PC-3 (cell line): ENCODE measurements at regions not wholly inside any gene's neighbourhood (a gene's known extent, or its start where the extent isn't known, plus 50 kb on each side); places are given as distances from the start of the nearest gene placed in this dataset.

ENCODE experiments used
- ATAC-seq: fragments of 200-7000 bp; cut with Tn5 transposase; 2 replicates; pipeline ENCODE4 v1.9.1; 2020; ENCODE audit warnings: mild to moderate bottlenecking, moderate library complexity
- BruUV-seq: library from RNA; stranded (reverse); fragments of 400-500 nt; replicated peaks from 2 replicates; lab custom pipeline; 2021; lab: Mats Ljungman, UMichigan
- CTCF ChIA-PET: fragments of 300-600 bp; sonication (Branson Sonifier 250); formaldehyde crosslinking; loops from one replicate; lab custom pipeline; 2022; ENCODE audit warnings: antibody characterized with exemption; lab: Charles Lee
- POLR2A ChIA-PET: fragments of 300-600 bp; sonication (Branson Sonifier 250); formaldehyde crosslinking; loops from one replicate; lab custom pipeline; 2022; ENCODE audit warnings: antibody characterized with exemption; ENCODE audit not compliant: unreplicated experiment; lab: Charles Lee
- DNase-seq: peaks from one replicate; pipeline ENCODE4 v3.0.0-alpha.2; 2015
- H2AFZ ChIP-seq: fragments of 300-600 bp; sonication (generic); 2 replicates; pipeline ENCODE4 v1.6.0; 2016; ENCODE audit warnings: antibody characterized with exemption, low read length
- H3F3A ChIP-seq: fragments of 300-600 bp; sonication (generic); one replicate; pipeline ENCODE4 v1.6.0; 2017; ENCODE audit warnings: antibody characterized with exemption, low read length, control low read depth, mild to moderate bottlenecking; ENCODE audit not compliant: unreplicated experiment
- H3K27ac ChIP-seq: fragments of 300-600 bp; sonication (generic); 2 replicates; pipeline ENCODE4 v1.5.1; 2016; ENCODE audit warnings: mild to moderate bottlenecking, low read length
- H3K27me3 ChIP-seq: fragments of 300-600 bp; sonication (generic); 2 replicates; pipeline ENCODE4 v1.6.1; 2016; ENCODE audit warnings: low read length, mixed read lengths
- H3K36me3 ChIP-seq: fragments of 300-600 bp; sonication (generic); 2 replicates; pipeline ENCODE4 v1.6.1; 2016; ENCODE audit warnings: low read depth, mixed run types, low read length, mixed read lengths
- H3K4me1 ChIP-seq: fragments of 300-600 bp; sonication (generic); 2 replicates; pipeline ENCODE4 v1.5.1; 2016; ENCODE audit warnings: low read length; ENCODE audit not compliant: insufficient read depth
- H3K4me2 ChIP-seq: fragments of 300-600 bp; sonication (generic); 2 replicates; pipeline ENCODE4 v1.6.0; 2016; ENCODE audit warnings: low read length
- H3K4me3 ChIP-seq: fragments of 300-600 bp; sonication (generic); 2 replicates; pipeline ENCODE4 v1.5.1; 2016; ENCODE audit warnings: mild to moderate bottlenecking, low read length, mixed read lengths
- H3K79me2 ChIP-seq: fragments of 300-600 bp; sonication (generic); 2 replicates; pipeline ENCODE4 v1.6.1; 2017; ENCODE audit warnings: low read length, mixed read lengths
- H3K9ac ChIP-seq: fragments of 300-600 bp; sonication (generic); 2 replicates; pipeline ENCODE4 v1.6.0; 2016; ENCODE audit warnings: mild to moderate bottlenecking, low read length
- H3K9me2 ChIP-seq: fragments of 300-600 bp; sonication (generic); replicated peaks from 2 replicates; pipeline ENCODE4 v1.6.1; 2016; ENCODE audit warnings: mixed run types, low read length, mixed read lengths
- H3K9me3 ChIP-seq: fragments of 300-600 bp; sonication (generic); 2 replicates; pipeline ENCODE4 v1.6.1; 2016; ENCODE audit warnings: low read length, mixed read lengths
- H4K20me1 ChIP-seq: fragments of 300-600 bp; sonication (generic); 2 replicates; pipeline ENCODE4 v1.6.1; 2016; ENCODE audit warnings: low read length, mixed read lengths
- CTCF ChIP-seq: fragments of 300-600 bp; sonication (generic); conservative IDR thresholded peaks from 2 replicates; pipeline ENCODE4 v1.5.1; 2017; ENCODE audit warnings: antibody characterized with exemption, low read depth, mild to moderate bottlenecking, low read length
- EZH2 ChIP-seq: fragments of 300-600 bp; sonication (generic); IDR thresholded peaks from one replicate; pipeline ENCODE4 v1.6.1; 2017; ENCODE audit warnings: antibody characterized with exemption, mild to moderate bottlenecking, low read length; ENCODE audit not compliant: unreplicated experiment
- EZH2phosphoT487 ChIP-seq: fragments of 300-600 bp; sonication (generic); IDR thresholded peaks from 2 replicates; pipeline ENCODE4 v1.6.1; 2018; ENCODE audit warnings: mild to moderate bottlenecking, antibody characterized with exemption, low read length, borderline replicate concordance
- intact Hi-C: fragments of 100-400 bp; cut with micrococcal nuclease; formaldehyde crosslinking; loops from 2 replicates; pipeline ENCODE4 v1.9.0; 2023

- H3F3A ChIP-seq, result no peaks in the 10 kb centered on the region
- no peaks in the 10 kb centered on the region for H3K27me3 ChIP-seq
- no peaks in the 10 kb centered on the region for H3K9me3 ChIP-seq
- ATAC-seq, result no peak
- CTCF ChIA-PET, result no interaction called here
- DNase-seq, result no peak
- no peak overlapping the region for H3K4me2 ChIP-seq
- POLR2A ChIA-PET, result no interaction called here
- H3K36me3 ChIP-seq, result no peaks in the 10 kb centered on the region
- H3K4me3 ChIP-seq, result no peak overlapping the region
- H3K9me2 ChIP-seq, result no peaks in the 10 kb centered on the region
- no peak overlapping the region for H3K9ac ChIP-seq
- no peaks in the 10 kb centered on the region for H3K79me2 ChIP-seq
- no peaks in the 10 kb centered on the region for H4K20me1 ChIP-seq
- H3K4me1 ChIP-seq, result no peaks in the 10 kb centered on the region
- TF ChIP-seq CTCF (no peak), EZH2phosphoT487 (no peak), EZH2 (no peak)
- intact Hi-C loops, result no loop called here
- no peak overlapping the region for H3K27ac ChIP-seq
- BruUV-seq, result no TSS peak
- H2AFZ ChIP-seq, result no peak overlapping the region
Observed at GRCh38 chr1:191585095-191585494, 573.2 kb upstream of the RGS18 start.

- H2AFZ ChIP-seq, result no peak overlapping the region
- no peak overlapping the region for H3K4me3 ChIP-seq
- no peaks in the 10 kb centered on the region for H3K79me2 ChIP-seq
- no peaks in the 10 kb centered on the region for H3F3A ChIP-seq
- TF ChIP-seq CTCF (no peak), EZH2phosphoT487 (no peak), EZH2 (no peak)
- CTCF ChIA-PET, result no interaction called here
- DNase-seq, result no peak
- H3K4me1 ChIP-seq, result no peaks in the 10 kb centered on the region
- intact Hi-C loops, result no loop called here
- H3K27ac ChIP-seq, result no peak overlapping the region
- no peaks in the 10 kb centered on the region for H3K36me3 ChIP-seq
- no peak overlapping the region for H3K9ac ChIP-seq
- H3K9me2 ChIP-seq, result no peaks in the 10 kb centered on the region
- no peak for ATAC-seq
- no peaks in the 10 kb centered on the region for H4K20me1 ChIP-seq
- H3K27me3 ChIP-seq, result no peaks in the 10 kb centered on the region
- H3K4me2 ChIP-seq, result no peak overlapping the region
- no TSS peak for BruUV-seq
- POLR2A ChIA-PET, result no interaction called here
- no peaks in the 10 kb centered on the region for H3K9me3 ChIP-seq
Observed at GRCh38 chr1:191588905-191589304, 569.4 kb upstream of the RGS18 start.

GRCh38 chr1:191589536-191589935 lies 568.7 kb upstream of the RGS18 start:
- H3K9ac ChIP-seq, result no peak overlapping the region
- CTCF ChIA-PET, result no interaction called here
- no peak overlapping the region for H3K27ac ChIP-seq
- H2AFZ ChIP-seq, result no peak overlapping the region
- H3K9me3 ChIP-seq, result no peaks in the 10 kb centered on the region
- intact Hi-C loops, result no loop called here
- no peaks in the 10 kb centered on the region for H3K27me3 ChIP-seq
- no peaks in the 10 kb centered on the region for H3F3A ChIP-seq
- TF ChIP-seq EZH2 (no peak), CTCF (no peak), EZH2phosphoT487 (no peak)
- no peaks in the 10 kb centered on the region for H4K20me1 ChIP-seq
- H3K9me2 ChIP-seq, result no peaks in the 10 kb centered on the region
- POLR2A ChIA-PET, result no interaction called here
- H3K79me2 ChIP-seq, result no peaks in the 10 kb centered on the region
- H3K4me1 ChIP-seq, result no peaks in the 10 kb centered on the region
- no peak overlapping the region for H3K4me2 ChIP-seq
- H3K4me3 ChIP-seq, result no peak overlapping the region
- H3K36me3 ChIP-seq, result no peaks in the 10 kb centered on the region
- ATAC-seq, result no peak
- no peak for DNase-seq
- no TSS peak for BruUV-seq
